ENCODE measurements at regions not wholly inside any gene's neighbourhood (a gene's known extent, or its start where the extent isn't known, plus 50 kb on each side); places are given as distances from the start of the nearest gene placed in this dataset.

DNA sequence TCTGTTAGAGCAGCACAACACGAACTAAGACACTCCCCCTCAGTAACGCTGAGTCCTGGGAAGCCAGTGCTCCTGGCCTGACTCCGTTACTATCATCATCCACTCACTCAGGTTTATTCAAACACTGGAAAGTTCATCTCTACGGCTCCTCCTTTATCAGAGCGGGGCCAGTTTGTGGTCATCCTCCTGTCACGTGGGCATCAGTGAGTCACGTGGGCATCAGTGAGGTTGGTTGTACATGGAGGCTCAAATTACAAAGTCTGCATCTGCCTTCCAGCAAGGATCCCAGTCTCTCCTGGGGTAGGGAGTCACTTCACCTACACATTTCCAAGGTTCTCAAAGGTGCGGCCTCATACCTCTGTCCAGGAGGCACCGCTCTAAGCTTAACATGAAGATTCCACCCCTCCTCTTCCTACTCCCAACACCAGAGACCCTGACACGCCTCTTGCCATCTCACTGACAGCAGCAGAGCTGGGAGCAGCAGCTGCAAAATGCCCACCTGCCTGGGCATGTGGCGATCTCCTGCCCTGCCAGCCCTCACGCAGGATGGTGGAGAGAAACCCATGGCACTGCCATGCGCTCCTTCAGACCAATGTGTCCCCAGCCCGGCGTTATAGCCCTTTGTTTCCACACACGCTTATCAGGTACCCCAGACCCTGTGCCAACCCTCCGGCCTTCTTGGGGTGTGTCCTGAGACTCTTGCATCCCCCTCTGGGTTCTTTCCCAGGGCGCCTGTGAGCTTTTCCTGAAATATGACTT is 99.2 kb upstream of the PTPRM start:
- no peaks in the 10 kb centered on the region for H3K4me1 ChIP-seq (ENCODE audit: control insufficient read depth, insufficient read depth, low read length)
- no peaks in the 10 kb centered on the region for H4K20me1 ChIP-seq (ENCODE audit: control insufficient read depth, insufficient read depth)
- ChIA-PET SMC1A (ENCODE audit: uncharacterized antibody, unreplicated experiment) (no interaction called here), POLR2A (no interaction called here), RAD21 (ENCODE audit: unreplicated experiment) (no interaction called here), CTCF (interaction anchor here (1.1 kb wide), 1 partner anchor 18 kb away, joined by 3 read pairs; no protein-coding TSS in a partner anchor)
- DNase-seq (ENCODE audit: low read depth, low spot score) = no peak
- TF ChIP-seq PAX5 (IDR thresholded peaks at IDR 0.05; ENCODE audit: borderline replicate concordance, low read depth, low read length) (no peak), DPF2 (IDR thresholded peaks at IDR 0.05) (no peak)
- TF ChIP-seq, protein P1, sequence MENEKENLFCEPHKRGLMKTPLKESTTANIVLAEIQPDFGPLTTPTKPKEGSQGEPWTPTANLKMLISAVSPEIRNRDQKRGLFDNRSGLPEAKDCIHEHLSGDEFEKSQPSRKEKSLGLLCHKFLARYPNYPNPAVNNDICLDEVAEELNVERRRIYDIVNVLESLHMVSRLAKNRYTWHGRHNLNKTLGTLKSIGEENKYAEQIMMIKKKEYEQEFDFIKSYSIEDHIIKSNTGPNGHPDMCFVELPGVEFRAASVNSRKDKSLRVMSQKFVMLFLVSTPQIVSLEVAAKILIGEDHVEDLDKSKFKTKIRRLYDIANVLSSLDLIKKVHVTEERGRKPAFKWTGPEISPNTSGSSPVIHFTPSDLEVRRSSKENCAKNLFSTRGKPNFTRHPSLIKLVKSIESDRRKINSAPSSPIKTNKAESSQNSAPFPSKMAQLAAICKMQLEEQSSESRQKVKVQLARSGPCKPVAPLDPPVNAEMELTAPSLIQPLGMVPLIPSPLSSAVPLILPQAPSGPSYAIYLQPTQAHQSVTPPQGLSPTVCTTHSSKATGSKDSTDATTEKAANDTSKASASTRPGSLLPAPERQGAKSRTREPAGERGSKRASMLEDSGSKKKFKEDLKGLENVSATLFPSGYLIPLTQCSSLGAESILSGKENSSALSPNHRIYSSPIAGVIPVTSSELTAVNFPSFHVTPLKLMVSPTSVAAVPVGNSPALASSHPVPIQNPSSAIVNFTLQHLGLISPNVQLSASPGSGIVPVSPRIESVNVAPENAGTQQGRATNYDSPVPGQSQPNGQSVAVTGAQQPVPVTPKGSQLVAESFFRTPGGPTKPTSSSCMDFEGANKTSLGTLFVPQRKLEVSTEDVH (IDR thresholded peaks at IDR 0.05; ENCODE audit: low read depth, partially characterized antibody) = no peak
- no peak overlapping the region for H3K4me2 ChIP-seq (ENCODE audit: control insufficient read depth, insufficient read depth)
- no peak for FAIRE-seq
- in situ Hi-C loops (cut with MboI) (no loop called here), intact Hi-C loops (cut with micrococcal nuclease; ENCODE audit: unreplicated experiment) (no loop called here)
- H3K27ac ChIP-seq (ENCODE audit: control insufficient read depth, insufficient read depth) = no peak overlapping the region
- H2AFZ ChIP-seq (ENCODE audit: control insufficient read depth, low read depth, low read length) = no peak overlapping the region
- H3K79me2 ChIP-seq (ENCODE audit: control insufficient read depth, insufficient read depth, low read length) = no peaks in the 10 kb centered on the region
- no peaks in the 10 kb centered on the region for H3K9me3 ChIP-seq (replicated peaks; ENCODE audit: control insufficient read depth, insufficient read depth, low read length)
- H3K4me3 ChIP-seq = no peak overlapping the region
- H3K9ac ChIP-seq (ENCODE audit: control insufficient read depth, insufficient read depth, low read length) = no peak overlapping the region
- no TSS peak for BruUV-seq (replicated peaks)
- ATAC-seq = no peak
- H3K36me3 ChIP-seq (ENCODE audit: control insufficient read depth in 2 of 2, insufficient read depth in 2 of 2, low read length in 1 of 2) = no peaks in the 10 kb centered on the region
- 28% methylated on average over 18 of the region's 18 CpGs for WGBS (ENCODE audit: insufficient coverage, insufficient replicate concordance, low lambda C conversion rate, missing lambda C conversion rate)
- H3K27me3 ChIP-seq (replicated peaks in 1 of 2; ENCODE audit: control insufficient read depth in 2 of 2, insufficient read depth in 2 of 2, low read length in 1 of 2) = peaks cover 0 to 1% of the 10 kb centered on the region in 2 experiments; a peak in 1 of 4 replicates

- BruUV-seq (replicated peaks) = no TSS peak
- H2AFZ ChIP-seq (ENCODE audit: control insufficient read depth, low read depth, low read length) = no peak overlapping the region
- 22% methylated on average over 5 of the region's 5 CpGs for WGBS (ENCODE audit: insufficient coverage, insufficient replicate concordance, low lambda C conversion rate, missing lambda C conversion rate)
- no peaks in the 10 kb centered on the region for H3K36me3 ChIP-seq (ENCODE audit: control insufficient read depth in 2 of 2, insufficient read depth in 2 of 2, low read length in 1 of 2)
- H3K27ac ChIP-seq (ENCODE audit: control insufficient read depth, insufficient read depth) = no peak overlapping the region
- no peaks in the 10 kb centered on the region for H3K9me3 ChIP-seq (replicated peaks; ENCODE audit: control insufficient read depth, insufficient read depth, low read length)
- H3K4me2 ChIP-seq (ENCODE audit: control insufficient read depth, insufficient read depth) = no peak overlapping the region
- FAIRE-seq = no peak
- in situ Hi-C loops (cut with MboI) = no loop called here
- CTCF ChIA-PET = no interaction called here
- no peak overlapping the region for H3K9ac ChIP-seq (ENCODE audit: control insufficient read depth, insufficient read depth, low read length)
- no peak for ATAC-seq
- TF ChIP-seq CREM (IDR thresholded peaks at IDR 0.05; ENCODE audit: low read depth) = no peak
- H3K79me2 ChIP-seq (ENCODE audit: control insufficient read depth, insufficient read depth, low read length) = no peaks in the 10 kb centered on the region
- RAD21 ChIA-PET (ENCODE audit: unreplicated experiment) = no interaction called here
- 0 out of 4 replicates have a peak, but pooled peaks cover 0 to 1% of the 10 kb centered on the region in 2 experiments for H3K27me3 ChIP-seq (replicated peaks in 1 of 2; ENCODE audit: control insufficient read depth in 2 of 2, insufficient read depth in 2 of 2, low read length in 1 of 2)
- POLR2A ChIA-PET = no interaction called here
- H4K20me1 ChIP-seq (ENCODE audit: control insufficient read depth, insufficient read depth) = no peaks in the 10 kb centered on the region
- SMC1A ChIA-PET (ENCODE audit: uncharacterized antibody, unreplicated experiment) = no interaction called here
- intact Hi-C loops (cut with micrococcal nuclease; ENCODE audit: unreplicated experiment) = no loop called here
- H3K4me1 ChIP-seq (ENCODE audit: control insufficient read depth, insufficient read depth, low read length) = no peaks in the 10 kb centered on the region
- DNase-seq (ENCODE audit: low read depth, low spot score) = no peak
- no peak overlapping the region for H3K4me3 ChIP-seq
Observed at GRCh38 chr18:7470101-7470500, 97.0 kb upstream of the PTPRM start.
